GM19035 (cell line): ENCODE measurements at regions not wholly inside any gene's neighbourhood (a gene's known extent, or its start where the extent isn't known, plus 50 kb on each side); places are given as distances from the start of the nearest gene placed in this dataset.
A peak's percentile ranks its signal among the peaks of the same experiment; 100 is the strongest.
"Not testable (repeated sequence)": the region's sequence is repeated elsewhere in the genome, so short reads cannot be mapped to it uniquely, and the experiment has no call there.

ENCODE experiments used
- ATAC-seq: cut with Tn5 transposase; IDR thresholded peaks from one replicate; pipeline ENCODE4 v1.9.1; 2021; ENCODE audit not compliant: unreplicated experiment

DNA sequence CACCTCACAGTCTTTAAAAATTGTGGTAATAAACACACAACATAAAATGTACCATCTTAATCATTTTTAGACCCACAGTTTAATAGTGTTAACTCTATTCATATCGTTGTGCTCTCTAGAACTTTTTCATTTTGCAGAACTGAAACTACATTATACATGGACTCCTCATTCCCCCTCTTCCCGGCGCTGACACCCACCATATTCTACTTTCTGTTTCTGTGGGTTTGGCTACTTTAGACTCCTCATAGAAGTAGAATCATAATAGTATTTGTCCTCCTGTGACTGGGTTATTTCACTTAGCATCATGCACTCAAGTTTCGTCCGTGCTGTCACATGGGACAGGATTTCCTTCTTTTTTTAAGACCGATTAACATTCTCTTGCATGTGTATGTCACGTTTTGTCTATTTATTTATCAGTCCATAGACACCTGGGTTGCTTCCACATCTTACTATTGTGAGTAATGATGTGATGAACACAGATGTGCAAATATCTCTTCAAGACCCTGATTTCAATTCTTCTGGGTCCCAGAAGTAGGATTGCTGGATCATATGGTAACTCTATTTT lies 62.9 kb upstream of the TMPRSS2 start:
- ATAC-seq: peak; percentile 80

DNA sequence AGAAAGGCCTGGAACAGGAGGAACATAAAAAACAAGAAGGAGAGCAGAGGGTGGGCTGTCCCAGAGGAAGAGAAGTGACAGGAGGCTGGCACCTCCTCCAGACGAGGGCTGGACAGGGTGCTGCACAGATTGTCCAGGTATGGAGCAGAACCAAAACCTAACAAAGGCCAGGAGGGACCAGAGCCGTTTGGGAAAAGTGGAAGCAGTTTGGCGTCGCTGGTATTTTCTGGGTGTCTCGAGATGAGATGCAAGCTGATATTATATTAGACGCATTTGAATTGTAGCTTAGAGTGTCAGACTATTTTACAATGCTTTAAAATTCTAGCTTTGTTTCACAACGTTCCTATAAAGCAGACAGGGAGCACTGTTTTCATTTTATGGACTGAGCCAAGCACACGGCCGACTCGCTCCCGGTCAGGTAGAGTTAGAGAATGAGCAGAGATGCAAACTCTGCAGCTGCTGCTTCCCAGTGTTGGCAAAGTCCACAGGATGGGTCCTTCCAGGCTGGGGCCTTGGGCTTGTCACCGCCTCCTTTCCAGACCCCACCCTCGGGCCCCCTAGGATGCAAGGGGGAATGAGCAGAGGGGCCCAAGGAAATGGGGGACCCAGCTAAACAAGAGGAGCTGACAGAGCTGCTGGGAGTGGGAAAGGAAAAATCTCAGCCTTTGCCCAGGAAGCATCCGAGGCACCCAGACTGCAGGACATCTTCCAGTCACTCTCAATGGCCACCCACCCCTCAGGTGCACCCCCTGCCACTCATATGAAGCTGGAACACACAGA lies 60.8 kb upstream of the TMPRSS2 start:
- ATAC-seq: no peak

DNA sequence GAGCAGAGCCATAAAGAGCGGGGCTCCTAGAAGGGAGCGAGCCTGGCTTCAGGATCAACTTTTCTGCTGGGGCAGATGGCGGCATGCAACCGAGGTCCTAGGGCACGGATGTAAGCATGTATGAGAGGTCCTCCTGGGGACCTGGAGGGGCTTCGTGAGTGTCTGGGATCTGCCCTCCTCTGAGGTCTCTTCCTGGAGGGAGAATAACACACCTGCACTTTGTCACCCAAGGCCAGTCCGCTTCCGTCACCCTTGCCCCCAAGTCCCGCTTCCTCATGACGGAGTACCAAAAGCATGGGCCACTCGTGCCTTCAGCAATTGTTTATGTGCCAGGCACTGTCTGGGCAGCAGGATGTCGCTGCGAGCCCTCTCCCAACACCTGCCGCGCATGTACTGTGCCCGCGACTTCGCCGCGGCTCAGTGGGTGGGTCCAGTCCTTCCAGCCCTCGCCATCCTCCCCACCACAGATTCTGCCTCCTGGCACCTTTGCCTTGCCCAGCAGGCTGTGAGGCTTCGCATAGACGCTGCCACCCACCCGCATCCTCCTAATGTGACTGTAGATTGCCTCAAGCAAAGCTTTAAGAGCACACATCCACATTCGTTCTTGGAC lies 60.0 kb upstream of the TMPRSS2 start:
- no peak for ATAC-seq

DNA sequence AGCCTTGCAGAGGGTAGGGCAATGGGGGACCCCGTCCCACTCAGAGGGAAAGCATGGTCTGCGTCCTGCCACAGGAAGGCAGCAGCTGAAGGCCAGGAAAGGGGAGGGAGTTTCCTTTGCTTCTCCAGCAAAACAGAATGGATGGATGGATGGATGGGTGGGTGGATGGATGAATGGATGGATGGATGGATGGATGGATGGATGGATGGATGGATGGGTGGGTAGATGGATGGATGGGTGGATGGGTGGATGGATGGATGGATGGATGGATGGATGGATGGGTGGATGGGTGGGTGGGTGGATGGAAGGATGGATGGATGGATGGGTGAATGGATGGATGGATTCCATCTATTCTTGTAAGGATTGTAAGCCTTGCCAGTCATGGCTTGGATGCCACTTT lies 59.3 kb upstream of the TMPRSS2 start:
- not testable (repeated sequence) for ATAC-seq

DNA sequence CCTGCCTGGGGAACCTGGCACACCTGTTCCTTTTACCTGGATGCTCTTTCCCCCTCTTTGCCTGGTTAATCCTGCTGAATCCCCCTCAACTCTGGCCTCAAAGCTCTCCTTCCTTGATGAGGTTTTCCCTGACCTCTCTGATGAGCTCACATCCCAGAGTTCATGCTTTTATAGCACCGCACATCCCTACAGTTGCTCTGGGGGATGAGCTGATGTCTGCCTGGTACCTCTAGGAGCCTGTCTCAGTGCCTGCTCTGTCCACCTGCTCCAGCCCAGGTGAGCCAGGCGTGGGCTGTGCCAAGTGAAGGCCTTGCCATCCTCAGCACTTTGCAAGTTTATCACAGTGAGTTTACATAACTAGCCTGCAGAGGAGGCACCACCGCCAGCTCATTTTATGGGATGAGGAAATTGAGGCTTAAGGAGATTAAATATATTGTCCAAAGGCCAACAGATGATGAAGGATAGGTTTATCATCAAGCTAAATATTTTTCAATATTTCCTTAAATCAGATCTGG lies 58.6 kb upstream of the TMPRSS2 start:
- no peak for ATAC-seq

DNA sequence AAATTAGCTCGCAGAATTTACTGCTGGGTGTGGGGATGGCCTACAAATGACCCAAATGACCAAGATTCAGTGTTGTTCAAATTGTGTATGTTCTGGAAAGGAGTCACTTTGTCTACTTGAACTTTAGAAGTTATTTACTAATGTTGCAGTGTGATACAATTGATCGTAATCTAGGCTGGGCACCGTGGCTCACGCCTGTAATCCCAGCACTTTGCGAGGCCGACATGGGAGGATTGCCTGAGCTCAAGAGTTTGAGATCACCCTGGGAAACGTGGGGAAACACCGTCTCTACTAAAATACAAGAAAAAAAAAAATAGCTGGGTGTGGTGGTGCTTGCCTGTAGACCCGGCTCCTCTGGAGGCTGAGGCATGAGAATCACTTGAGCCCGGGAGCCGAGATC lies 57.6 kb upstream of the TMPRSS2 start:
- ATAC-seq: no peak

DNA sequence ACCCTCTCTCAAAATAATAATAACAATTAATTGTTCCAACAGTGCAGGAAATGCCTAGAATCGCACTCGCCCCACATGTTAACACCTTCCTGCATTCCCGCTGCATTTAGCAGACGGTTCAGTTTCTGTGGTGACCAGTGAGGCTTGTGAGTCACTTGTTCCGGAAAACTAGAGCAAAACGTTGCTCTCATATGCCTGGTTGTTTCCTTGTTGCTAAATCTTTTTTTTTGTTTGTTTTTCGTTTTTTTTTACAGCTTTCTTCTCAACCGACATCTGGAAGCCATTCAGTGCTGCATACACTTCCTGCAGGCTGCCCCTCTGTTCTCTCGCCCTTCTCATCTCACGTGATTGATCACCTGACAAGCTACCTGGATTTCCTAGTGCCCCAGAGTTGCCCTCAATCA lies 56.9 kb upstream of the TMPRSS2 start:
- no peak for ATAC-seq

DNA sequence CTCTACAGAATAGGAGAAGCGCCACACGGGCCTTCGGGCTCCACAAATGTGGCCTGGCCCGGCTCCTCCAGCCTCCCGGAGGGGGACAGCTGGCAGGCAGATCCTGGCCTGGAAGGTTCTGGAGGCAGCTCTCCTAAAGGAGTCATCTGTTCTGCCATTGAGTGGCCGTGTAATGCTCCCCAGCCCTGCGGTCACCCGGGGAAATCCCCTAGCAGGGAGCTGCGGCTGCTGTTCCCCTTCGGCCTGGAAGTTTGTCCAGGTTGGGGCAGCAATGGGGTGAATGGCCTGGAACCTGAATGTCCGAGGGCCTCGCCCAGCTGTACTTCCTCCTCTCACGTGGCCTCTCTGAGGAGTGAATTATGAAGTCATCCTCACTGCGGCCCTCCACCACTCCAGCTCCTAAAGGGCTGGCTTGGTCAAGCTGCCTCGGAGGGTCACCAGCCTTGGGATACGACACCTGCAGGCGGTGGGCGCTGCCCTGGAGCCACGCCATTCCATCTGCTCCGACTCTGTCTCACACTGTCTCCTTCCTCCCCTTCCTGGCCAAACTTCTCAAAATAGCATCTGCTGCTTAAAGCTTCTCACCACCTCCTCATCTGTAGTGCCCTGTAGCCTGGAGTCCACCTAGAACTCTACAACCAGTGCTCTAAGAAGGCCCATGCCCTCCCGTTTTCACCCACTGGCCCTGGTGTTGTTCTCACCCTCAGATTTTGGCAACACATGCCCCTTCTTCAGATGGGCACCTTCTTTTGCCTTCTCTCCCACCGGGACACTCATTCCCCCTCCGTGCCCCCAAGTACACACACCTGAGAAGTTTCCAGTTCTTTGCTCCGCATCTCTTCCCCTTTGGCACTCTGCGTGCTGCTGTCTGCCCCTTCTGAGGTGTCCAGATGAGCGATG lies 54.4 kb upstream of the TMPRSS2 start:
- no peak for ATAC-seq

DNA sequence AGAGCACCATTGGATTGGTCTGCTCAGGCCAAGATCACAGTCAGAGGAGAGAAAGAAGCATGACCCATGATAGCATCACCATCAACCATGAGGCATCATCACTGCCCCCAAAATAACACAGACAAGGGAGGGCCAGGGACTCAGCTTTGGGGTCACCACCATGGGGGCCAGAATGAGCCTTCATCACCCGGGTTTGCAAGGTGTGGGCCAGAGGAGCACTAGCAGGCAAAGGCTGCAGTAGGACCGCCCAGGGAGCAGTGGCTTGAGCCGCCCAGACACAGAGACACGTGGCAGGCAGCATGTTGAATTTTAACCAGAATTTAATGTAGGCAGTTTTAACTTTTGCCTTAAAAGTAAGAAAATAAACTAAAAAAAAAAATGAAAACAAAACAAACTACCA lies 53.7 kb upstream of the TMPRSS2 start:
- no peak for ATAC-seq

DNA sequence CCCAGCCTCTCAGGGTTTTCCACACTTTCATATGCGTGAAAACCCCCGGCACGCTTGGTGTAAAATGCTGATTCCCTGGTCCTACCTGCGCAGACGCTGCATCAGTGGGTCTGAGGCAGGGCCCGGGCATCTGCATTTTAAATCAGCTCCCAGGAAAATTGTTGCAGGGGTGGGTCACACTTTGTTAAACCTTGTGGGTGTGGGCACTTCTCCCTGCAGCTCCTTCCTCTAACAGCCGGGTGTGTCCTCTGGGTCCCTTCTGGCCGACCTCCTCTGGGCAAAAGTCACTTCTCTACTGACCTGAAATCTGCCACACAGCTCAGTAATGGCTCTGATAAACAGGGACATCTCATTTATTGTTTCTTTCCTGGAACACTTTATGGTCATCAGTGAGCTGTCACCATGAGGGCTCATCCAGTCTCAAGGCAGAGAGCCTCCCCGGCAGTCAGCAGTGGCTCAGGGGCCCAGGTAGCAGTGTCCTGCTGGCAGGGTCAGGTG lies 52.8 kb upstream of the TMPRSS2 start:
- ATAC-seq: no peak

DNA sequence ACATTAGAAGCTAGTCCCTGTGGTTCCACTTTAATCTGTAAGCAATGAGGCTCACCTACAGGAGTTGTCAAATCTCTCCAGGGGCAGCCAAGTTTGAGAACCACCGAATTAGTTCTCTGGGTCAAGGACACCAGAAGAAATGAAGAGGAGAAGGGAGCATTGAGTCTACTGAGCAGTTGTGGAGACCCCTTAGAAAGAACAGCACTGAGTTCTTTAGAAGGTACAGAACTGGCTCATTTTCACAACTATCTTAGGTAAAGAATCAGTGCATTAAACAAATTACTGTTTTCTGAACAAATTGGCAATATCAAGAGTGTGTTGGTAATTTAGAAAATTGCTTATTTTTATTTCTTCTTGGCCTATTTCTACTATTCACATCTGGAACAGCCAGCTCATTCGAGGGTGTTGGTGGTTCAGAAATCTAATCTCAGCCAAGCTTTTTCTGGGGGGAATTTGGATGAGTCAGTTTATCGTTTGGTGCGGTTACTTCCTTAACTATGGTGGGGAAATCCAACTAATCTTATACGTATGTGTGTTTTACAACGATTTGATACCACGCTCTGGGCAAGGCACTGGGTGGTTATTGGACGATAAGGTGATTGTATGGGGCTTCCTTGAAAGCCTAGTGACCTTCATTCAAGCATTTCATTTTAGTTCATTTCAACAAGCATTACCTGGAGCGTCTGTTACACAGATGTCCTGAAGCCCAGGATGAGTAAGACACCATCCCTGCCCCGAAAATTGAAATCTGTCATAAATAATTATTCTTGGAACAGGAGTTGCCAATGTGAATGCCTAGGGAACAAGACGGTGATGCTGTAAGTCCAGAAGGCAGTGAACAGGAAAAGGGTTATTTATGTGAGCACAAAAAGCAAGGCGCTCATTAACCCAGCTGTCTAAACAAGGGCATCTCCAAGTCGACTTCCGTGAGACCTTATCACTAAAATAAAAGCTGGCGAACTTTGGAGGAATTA lies 52.0 kb upstream of the TMPRSS2 start:
- ATAC-seq: peak; percentile 58

DNA sequence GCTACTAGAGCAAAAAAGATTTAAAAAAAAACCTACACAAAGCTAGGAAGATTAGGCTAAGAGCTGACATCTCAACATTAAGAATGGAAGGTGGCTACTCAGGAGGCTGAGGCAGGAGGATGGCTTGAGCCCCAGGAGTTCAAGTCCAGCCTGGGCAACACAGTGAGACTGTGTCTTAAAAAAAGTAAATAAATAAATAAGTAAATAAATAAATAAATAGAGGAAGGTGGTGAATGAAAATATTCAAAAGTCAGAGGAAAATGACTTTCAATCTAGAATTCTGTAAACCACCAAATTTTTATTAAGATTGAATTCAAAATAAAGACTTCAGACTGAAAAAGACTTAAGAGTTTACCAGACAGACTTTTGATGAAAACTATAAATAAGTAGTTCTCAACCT lies 50.9 kb upstream of the TMPRSS2 start:
- ATAC-seq: no peak

DNA sequence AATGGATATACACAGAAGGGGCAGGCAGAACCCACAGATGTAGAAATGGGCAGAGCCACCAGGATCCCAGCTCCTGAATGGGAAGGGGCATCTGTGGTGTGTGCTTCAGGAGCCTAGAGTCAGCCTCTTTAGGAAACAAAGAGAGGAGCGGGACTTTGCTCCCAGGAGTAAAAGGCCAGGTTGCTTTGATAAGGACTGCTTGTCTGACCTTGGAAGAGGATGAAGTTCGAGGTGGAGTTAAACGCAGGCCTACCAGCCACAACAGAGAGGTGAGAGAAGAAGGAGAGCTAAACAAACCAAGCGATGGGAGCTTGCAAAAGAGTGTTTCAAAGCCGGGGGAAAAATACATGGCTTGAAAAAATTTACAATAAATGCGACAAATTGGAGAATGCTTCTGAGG lies 49.9 kb upstream of the TMPRSS2 start:
- ATAC-seq: no peak
